SK-N-SH treated with all-trans-retinoic acid at 6 μM for 48 hours (cell line): ENCODE measurements at regions not wholly inside any gene's neighbourhood (a gene's known extent, or its start where the extent isn't known, plus 50 kb on each side); places are given as distances from the start of the nearest gene placed in this dataset.

Experiments
- ARNTL ChIP-seq: fragments of 450-650 bp; formaldehyde crosslinking; IDR thresholded peaks from 2 replicates; pipeline ENCODE4 v1.5.0; 2020; ENCODE audit warnings: low read depth, mild to moderate bottlenecking, moderate library complexity, borderline replicate concordance
- PPARA ChIP-seq: fragments of 250-450 bp; sonication (Bioruptor Pico); IDR thresholded peaks from 2 replicates; pipeline ENCODE4 v1.5.0; 2020; ENCODE audit warnings: mild to moderate bottlenecking, borderline replicate concordance
- RARB ChIP-seq: fragments of 250-450 bp; sonication (Bioruptor Pico); IDR thresholded peaks from 2 replicates; pipeline ENCODE4 v1.8.0; 2021; ENCODE audit warnings: mild to moderate bottlenecking, moderate library complexity
- TCF4 ChIP-seq: fragments of 250-450 bp; sonication (Bioruptor Pico); IDR thresholded peaks from 2 replicates; pipeline ENCODE4 v1.8.0; 2021; ENCODE audit warnings: mild to moderate bottlenecking, moderate library complexity, borderline replicate concordance
- TOX ChIP-seq: fragments of 250-450 bp; sonication (Bioruptor Pico); IDR thresholded peaks from 2 replicates; pipeline ENCODE4 v1.8.0; 2021; ENCODE audit warnings: mild to moderate bottlenecking, moderate library complexity, borderline replicate concordance
- ZC3H10 ChIP-seq: fragments of 250-450 bp; sonication (Bioruptor Pico); IDR thresholded peaks from 2 replicates; pipeline ENCODE4 v1.5.1; 2021; ENCODE audit warnings: mild to moderate bottlenecking, moderate library complexity
- TF ChIP-seq, protein P1 (sequence below): fragments of 250-450 bp; sonication (Bioruptor Pico); IDR thresholded peaks from 2 replicates; pipeline ENCODE4 v1.8.0; 2020; ENCODE audit warnings: mild to moderate bottlenecking, moderate library complexity, borderline replicate concordance
- TF ChIP-seq, protein P2 (sequence below): fragments of 250-450 bp; sonication (Bioruptor Pico); IDR thresholded peaks from 2 replicates; pipeline ENCODE4 v1.5.1; 2020; ENCODE audit warnings: low read depth, mild to moderate bottlenecking, moderate library complexity
- TF ChIP-seq, protein P3 (sequence below): fragments of 250-450 bp; sonication (Bioruptor Pico); IDR thresholded peaks from 2 replicates; pipeline ENCODE4 v1.5.0; 2020; ENCODE audit warnings: mild to moderate bottlenecking, moderate library complexity

DNA sequence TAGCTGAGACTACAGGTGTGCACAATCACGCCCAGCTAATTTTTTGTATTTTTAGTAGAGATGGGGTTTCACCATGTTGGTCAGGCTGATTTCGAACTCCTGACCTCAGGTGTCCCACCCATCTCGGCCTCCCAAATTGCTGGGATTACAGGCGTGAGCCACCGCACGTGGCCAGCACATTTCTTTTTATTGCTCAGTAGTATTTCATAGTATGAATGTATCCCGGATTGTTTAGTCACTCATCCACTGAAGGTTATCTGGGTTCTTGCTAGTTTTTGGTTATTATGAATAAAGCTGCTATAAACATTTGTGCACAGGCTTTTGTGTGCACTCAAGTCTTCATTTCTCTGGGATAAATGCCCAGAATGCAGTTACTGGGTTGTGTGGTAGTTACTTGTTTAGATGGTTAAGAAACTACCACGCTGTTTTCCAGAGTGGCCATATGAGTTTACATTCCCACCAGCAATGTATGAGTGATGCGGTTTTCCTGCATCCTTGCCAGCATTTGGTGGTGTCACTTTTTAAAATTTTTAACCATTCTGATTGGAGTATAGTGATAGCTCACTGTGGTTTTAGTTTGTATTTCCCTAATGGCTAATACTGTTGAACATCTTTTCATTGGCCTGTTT lies 275.8 kb upstream of the LYZL1 start:
- TF ChIP-seq ZC3H10 (CRISPR knock-in tag) (no peak), TCF4 (CRISPR knock-in tag) (no peak), ARNTL (CRISPR knock-in tag) (no peak), TOX (CRISPR knock-in tag) (no peak), PPARA (CRISPR knock-in tag) (no peak), RARB (CRISPR knock-in tag) (no peak)
- TF ChIP-seq, protein P1, sequence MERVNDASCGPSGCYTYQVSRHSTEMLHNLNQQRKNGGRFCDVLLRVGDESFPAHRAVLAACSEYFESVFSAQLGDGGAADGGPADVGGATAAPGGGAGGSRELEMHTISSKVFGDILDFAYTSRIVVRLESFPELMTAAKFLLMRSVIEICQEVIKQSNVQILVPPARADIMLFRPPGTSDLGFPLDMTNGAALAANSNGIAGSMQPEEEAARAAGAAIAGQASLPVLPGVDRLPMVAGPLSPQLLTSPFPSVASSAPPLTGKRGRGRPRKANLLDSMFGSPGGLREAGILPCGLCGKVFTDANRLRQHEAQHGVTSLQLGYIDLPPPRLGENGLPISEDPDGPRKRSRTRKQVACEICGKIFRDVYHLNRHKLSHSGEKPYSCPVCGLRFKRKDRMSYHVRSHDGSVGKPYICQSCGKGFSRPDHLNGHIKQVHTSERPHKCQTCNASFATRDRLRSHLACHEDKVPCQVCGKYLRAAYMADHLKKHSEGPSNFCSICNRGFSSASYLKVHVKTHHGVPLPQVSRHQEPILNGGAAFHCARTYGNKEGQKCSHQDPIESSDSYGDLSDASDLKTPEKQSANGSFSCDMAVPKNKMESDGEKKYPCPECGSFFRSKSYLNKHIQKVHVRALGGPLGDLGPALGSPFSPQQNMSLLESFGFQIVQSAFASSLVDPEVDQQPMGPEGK (CRISPR knock-in tag): no peak
- TF ChIP-seq, protein P2, sequence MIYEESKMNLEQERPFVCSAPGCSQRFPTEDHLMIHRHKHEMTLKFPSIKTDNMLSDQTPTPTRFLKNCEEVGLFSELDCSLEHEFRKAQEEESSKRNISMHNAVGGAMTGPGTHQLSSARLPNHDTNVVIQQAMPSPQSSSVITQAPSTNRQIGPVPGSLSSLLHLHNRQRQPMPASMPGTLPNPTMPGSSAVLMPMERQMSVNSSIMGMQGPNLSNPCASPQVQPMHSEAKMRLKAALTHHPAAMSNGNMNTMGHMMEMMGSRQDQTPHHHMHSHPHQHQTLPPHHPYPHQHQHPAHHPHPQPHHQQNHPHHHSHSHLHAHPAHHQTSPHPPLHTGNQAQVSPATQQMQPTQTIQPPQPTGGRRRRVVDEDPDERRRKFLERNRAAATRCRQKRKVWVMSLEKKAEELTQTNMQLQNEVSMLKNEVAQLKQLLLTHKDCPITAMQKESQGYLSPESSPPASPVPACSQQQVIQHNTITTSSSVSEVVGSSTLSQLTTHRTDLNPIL (CRISPR knock-in tag): no peak
- TF ChIP-seq, protein P3, sequence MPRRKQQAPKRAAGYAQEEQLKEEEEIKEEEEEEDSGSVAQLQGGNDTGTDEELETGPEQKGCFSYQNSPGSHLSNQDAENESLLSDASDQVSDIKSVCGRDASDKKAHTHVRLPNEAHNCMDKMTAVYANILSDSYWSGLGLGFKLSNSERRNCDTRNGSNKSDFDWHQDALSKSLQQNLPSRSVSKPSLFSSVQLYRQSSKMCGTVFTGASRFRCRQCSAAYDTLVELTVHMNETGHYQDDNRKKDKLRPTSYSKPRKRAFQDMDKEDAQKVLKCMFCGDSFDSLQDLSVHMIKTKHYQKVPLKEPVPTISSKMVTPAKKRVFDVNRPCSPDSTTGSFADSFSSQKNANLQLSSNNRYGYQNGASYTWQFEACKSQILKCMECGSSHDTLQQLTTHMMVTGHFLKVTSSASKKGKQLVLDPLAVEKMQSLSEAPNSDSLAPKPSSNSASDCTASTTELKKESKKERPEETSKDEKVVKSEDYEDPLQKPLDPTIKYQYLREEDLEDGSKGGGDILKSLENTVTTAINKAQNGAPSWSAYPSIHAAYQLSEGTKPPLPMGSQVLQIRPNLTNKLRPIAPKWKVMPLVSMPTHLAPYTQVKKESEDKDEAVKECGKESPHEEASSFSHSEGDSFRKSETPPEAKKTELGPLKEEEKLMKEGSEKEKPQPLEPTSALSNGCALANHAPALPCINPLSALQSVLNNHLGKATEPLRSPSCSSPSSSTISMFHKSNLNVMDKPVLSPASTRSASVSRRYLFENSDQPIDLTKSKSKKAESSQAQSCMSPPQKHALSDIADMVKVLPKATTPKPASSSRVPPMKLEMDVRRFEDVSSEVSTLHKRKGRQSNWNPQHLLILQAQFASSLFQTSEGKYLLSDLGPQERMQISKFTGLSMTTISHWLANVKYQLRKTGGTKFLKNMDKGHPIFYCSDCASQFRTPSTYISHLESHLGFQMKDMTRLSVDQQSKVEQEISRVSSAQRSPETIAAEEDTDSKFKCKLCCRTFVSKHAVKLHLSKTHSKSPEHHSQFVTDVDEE (CRISPR knock-in tag): no peak
